ENCODE measurements at regions not wholly inside any gene's neighbourhood (a gene's known extent, or its start where the extent isn't known, plus 50 kb on each side); places are given as distances from the start of the nearest gene placed in this dataset.

DNA sequence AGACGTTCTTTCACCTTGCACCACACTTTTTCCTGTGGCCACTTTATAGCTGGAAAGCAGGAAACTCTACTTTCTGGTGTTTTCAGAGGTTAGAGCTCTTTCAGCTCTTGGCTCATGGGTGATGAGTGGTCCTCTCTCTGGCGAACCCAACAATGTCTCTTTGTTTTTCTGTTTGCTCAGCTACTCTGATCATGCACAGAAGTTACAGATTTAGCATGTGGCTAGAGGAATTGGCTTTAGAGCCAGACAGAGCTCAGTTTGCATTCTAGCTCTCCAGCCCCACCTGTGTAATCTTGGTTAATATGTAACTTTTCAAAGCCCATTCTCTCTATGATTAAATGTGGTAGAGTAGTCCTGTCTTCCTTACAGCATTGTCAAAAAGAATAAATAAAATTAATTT lies 225.2 kb downstream of the HAPSTR1 start:
- no TSS peak for BruUV-seq (replicated peaks)
- H3K9me3 ChIP-seq (ENCODE audit: low read depth, low read length, poor library complexity, severe bottlenecking), result no peaks in the 10 kb centered on the region
- no peak overlapping the region for H3K4me3 ChIP-seq (ENCODE audit: low read depth, low read length, poor library complexity, severe bottlenecking)
- no peak overlapping the region for H3K27ac ChIP-seq (ENCODE audit: low read depth, low read length, poor library complexity, severe bottlenecking)
- DNase-seq (ENCODE audit: low spot score), result no peak
- ChIA-PET CTCF (no interaction called here), POLR2A (ENCODE audit: low non-redundant PET) (interaction anchor here (0.7 kb wide), 1 partner anchor 570 kb away, joined by 3 read pairs; no protein-coding TSS in a partner anchor)
- no peaks in the 10 kb centered on the region for H3K36me3 ChIP-seq (ENCODE audit: insufficient read depth, low read length, poor library complexity, severe bottlenecking)
- TF ChIP-seq CTCF (conservative IDR thresholded peaks at IDR 0.05; ENCODE audit: low read depth, low read length), result no peak
- no peak for TF ChIP-seq EZH2 (IDR thresholded peaks at IDR 0.05; ENCODE audit: borderline replicate concordance, low read depth, low read length, poor library complexity, severe bottlenecking)
- H3K4me1 ChIP-seq (ENCODE audit: insufficient read depth, low read length, poor library complexity, severe bottlenecking), result peaks cover 6% of the 10 kb centered on the region
- intact Hi-C loops (cut with micrococcal nuclease; ENCODE audit: unreplicated experiment), result loop anchor here (10.0 kb wide), 1 partner anchor 162 kb away; no protein-coding TSS in a partner anchor
- no peaks in the 10 kb centered on the region for H3K27me3 ChIP-seq (replicated peaks; ENCODE audit: insufficient read depth, low read depth, low read length, poor library complexity)

DNA sequence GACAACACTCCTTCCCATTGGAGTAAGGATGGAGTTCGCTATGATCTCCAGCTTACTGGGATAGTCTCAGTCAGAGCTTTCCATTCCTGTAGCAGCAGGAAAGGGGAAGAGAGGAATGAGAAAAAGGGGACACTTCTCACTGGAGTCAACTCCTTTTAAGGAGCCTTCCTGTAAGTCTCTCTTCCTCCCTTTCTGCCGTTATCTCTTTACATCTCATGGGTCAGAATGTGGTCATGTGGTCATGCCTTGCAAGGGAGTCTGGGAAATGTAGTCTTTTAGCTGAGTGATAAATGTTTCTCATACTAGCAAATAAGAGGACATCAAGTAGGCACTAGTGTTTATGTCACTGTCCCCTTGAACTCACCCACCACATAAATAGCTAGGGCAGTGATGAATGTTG lies 227.3 kb downstream of the HAPSTR1 start:
- peak; percentile 45 for DNase-seq (ENCODE audit: low spot score)
- TF ChIP-seq EZH2 (IDR thresholded peaks at IDR 0.05; ENCODE audit: borderline replicate concordance, low read depth, low read length, poor library complexity, severe bottlenecking) (no peak), CTCF (conservative IDR thresholded peaks at IDR 0.05; ENCODE audit: low read depth, low read length) (no peak)
- Histone ChIP-seq H3K4me3 (ENCODE audit: low read depth, low read length, poor library complexity, severe bottlenecking) (no peak overlapping the region), H3K4me1 (ENCODE audit: insufficient read depth, low read length, poor library complexity, severe bottlenecking) (peaks cover 6% of the 10 kb centered on the region), H3K9me3 (ENCODE audit: low read depth, low read length, poor library complexity, severe bottlenecking) (no peaks in the 10 kb centered on the region), H3K27me3 (replicated peaks; ENCODE audit: insufficient read depth, low read depth, low read length, poor library complexity) (no peaks in the 10 kb centered on the region), H3K36me3 (ENCODE audit: insufficient read depth, low read length, poor library complexity, severe bottlenecking) (no peaks in the 10 kb centered on the region), H3K27ac (ENCODE audit: low read depth, low read length, poor library complexity, severe bottlenecking) (no peak overlapping the region)
- no TSS peak for BruUV-seq (replicated peaks)
- intact Hi-C loops (cut with micrococcal nuclease; ENCODE audit: unreplicated experiment), result loop anchor here (10.0 kb wide), 1 partner anchor 164 kb away; no protein-coding TSS in a partner anchor
- CTCF ChIA-PET, result interaction anchor here (0.6 kb wide), 1 partner anchor 20 kb away, joined by 4 read pairs; no protein-coding TSS in a partner anchor
- POLR2A ChIA-PET (ENCODE audit: low non-redundant PET), result interaction anchor here (0.6 kb wide), 1 partner anchor 173 kb away, joined by 7 read pairs; no protein-coding TSS in a partner anchor

- CTCF ChIA-PET, result no interaction called here
- H3K36me3 ChIP-seq (ENCODE audit: insufficient read depth, low read length, poor library complexity, severe bottlenecking), result no peaks in the 10 kb centered on the region
- no peaks in the 10 kb centered on the region for H3K9me3 ChIP-seq (ENCODE audit: low read depth, low read length, poor library complexity, severe bottlenecking)
- POLR2A ChIA-PET (ENCODE audit: low non-redundant PET), result no interaction called here
- no peaks in the 10 kb centered on the region for H3K27me3 ChIP-seq (replicated peaks; ENCODE audit: insufficient read depth, low read depth, low read length, poor library complexity)
- no peak for TF ChIP-seq EZH2 (IDR thresholded peaks at IDR 0.05; ENCODE audit: borderline replicate concordance, low read depth, low read length, poor library complexity, severe bottlenecking)
- TF ChIP-seq CTCF (conservative IDR thresholded peaks at IDR 0.05; ENCODE audit: low read depth, low read length), result no peak
- H3K4me3 ChIP-seq (ENCODE audit: low read depth, low read length, poor library complexity, severe bottlenecking), result no peak overlapping the region
- DNase-seq (ENCODE audit: low spot score), result no peak
- BruUV-seq (replicated peaks), result no TSS peak
- H3K4me1 ChIP-seq (ENCODE audit: insufficient read depth, low read length, poor library complexity, severe bottlenecking), result peaks cover 6% of the 10 kb centered on the region
- no peak overlapping the region for H3K27ac ChIP-seq (ENCODE audit: low read depth, low read length, poor library complexity, severe bottlenecking)
- intact Hi-C loops (cut with micrococcal nuclease; ENCODE audit: unreplicated experiment), result no loop called here
Observed at GRCh38 chr16:9322769-9323168, 231.3 kb downstream of the HAPSTR1 start.
